Esophagus squamous epithelium (tissue), 5 donors: ENCODE measurements at regions not wholly inside any gene's neighbourhood (a gene's known extent, or its start where the extent isn't known, plus 50 kb on each side); places are given as distances from the start of the nearest gene placed in this dataset.

ENCODE experiments used
- DNase-seq: peaks from one replicate; lab custom pipeline; 2025; lab: John Stamatoyannopoulos, UW
- H3K27ac ChIP-seq, 4 donors: fragments of 200-600 bp; sonication (generic); one replicate each; pipeline ENCODE4 v1.5.1; 2016 to 2019; ENCODE audit warnings: mild to moderate bottlenecking in 1 of 4
- H3K27me3 ChIP-seq, 4 donors: fragments of 200-600 bp; sonication (generic); 1 replicate in 3 of 4; 2 replicates in 1 of 4; pipeline versions ENCODE4 v1.5.1 to v1.6.0; 2017 to 2021; ENCODE audit warnings: antibody characterized with exemption in 1 of 4
- H3K36me3 ChIP-seq, 3 donors: fragments of 200-600 bp; sonication (generic); one replicate each; pipeline ENCODE4 v1.5.1; 2016 to 2019
- H3K4me1 ChIP-seq, 3 donors: fragments of 200-600 bp; sonication (generic); one replicate each; pipeline ENCODE4 v1.5.1; 2017 to 2019
- H3K4me3 ChIP-seq, 4 donors: fragments of 200-600 bp; sonication (generic); 1 replicate in 3 of 4; 2 replicates in 1 of 4; pipeline ENCODE4 v1.5.1; 2016 to 2019; ENCODE audit warnings: mild to moderate bottlenecking in 2 of 4, moderate library complexity in 1 of 4
- H3K9me3 ChIP-seq, 3 donors: fragments of 200-600 bp; sonication (generic); one replicate each; pipeline ENCODE4 v1.5.1; 2016 to 2019
- CTCF ChIP-seq, 6 experiments: fragments of 450-650 bp in 4 of 6; fragments of 200-600 bp in 2 of 6; sonication (generic) in 2 of 6; IDR thresholded peaks; one replicate each; pipeline ENCODE4 v1.5.1; 2016 to 2019; ENCODE audit warnings: antibody characterized with exemption in 6 of 6, mild to moderate bottlenecking in 4 of 6, moderate library complexity in 4 of 6
- POLR2A ChIP-seq, 4 donors: fragments of 450-650 bp; IDR thresholded peaks; one replicate each; pipeline ENCODE4 v1.6.1; 2017; ENCODE audit warnings: antibody characterized with exemption in 4 of 4, mild to moderate bottlenecking in 4 of 4, moderate library complexity in 3 of 4
- WGBS, 2 donors: methylation state at CpG; one replicate each; pipeline ENCODE4 v1.1.5; 2018; 5-methylcytosine and 5-hydroxymethylcytosine counted together
- intact Hi-C: fragments of 100-400 bp; cut with DNase I; formaldehyde crosslinking; loops from one replicate; pipeline ENCODE4 v1.15.0; 2022
- donor health status: DM: yes; HTN: yes; CAD: no.

DNA sequence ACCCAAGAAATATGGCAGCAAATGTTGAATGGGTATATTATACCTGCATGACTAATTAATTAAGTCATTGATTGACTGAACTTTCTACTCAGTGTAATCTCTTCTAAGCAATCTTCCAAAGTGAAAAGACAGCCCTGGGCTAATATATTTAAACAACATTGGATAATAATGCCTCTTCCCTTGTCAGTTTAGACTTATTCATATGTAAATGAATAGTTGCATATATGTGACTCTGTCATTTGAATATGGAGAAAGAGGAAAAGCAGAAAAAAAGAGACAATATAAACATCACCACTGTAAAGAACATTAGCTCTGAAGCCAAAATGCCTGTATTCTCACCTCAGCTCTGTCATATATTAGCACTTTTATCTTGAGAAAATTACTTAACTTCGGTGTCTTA lies 168.0 kb downstream of the SLITRK1 start:
- no peak for DNase-seq

GRCh38 chr13:83710133-83710515 lies 172.2 kb downstream of the SLITRK1 start:
- Histone ChIP-seq H3K4me3 (no peak overlapping the region), H3K36me3 (no peaks in the 10 kb centered on the region), H3K9me3 (no peaks in the 10 kb centered on the region), H3K4me1 (no peaks in the 10 kb centered on the region), H3K27ac (no peak overlapping the region), H3K27me3 (no peaks in the 10 kb centered on the region)
- intact Hi-C loops: no loop called here
- TF ChIP-seq CTCF (IDR thresholded peaks at IDR 0.05) (no peak), POLR2A (IDR thresholded peaks at IDR 0.05) (no peak)
- no peak for DNase-seq

More for the DNA sequence above, 168.0 kb downstream of the SLITRK1 start:
- H3K9me3 ChIP-seq: no peaks in the 10 kb centered on the region
- 85 to 86% methylated on average over 1 of the region's 1 CpG for WGBS, 2 donors
- TF ChIP-seq POLR2A (IDR thresholded peaks at IDR 0.05) (no peak), CTCF (IDR thresholded peaks at IDR 0.05) (no peak)
- H3K4me1 ChIP-seq: no peaks in the 10 kb centered on the region
- no peak overlapping the region for H3K4me3 ChIP-seq
- no peaks in the 10 kb centered on the region for H3K27me3 ChIP-seq
- no peak overlapping the region for H3K27ac ChIP-seq
- intact Hi-C loops: no loop called here
- no peaks in the 10 kb centered on the region for H3K36me3 ChIP-seq

DNA sequence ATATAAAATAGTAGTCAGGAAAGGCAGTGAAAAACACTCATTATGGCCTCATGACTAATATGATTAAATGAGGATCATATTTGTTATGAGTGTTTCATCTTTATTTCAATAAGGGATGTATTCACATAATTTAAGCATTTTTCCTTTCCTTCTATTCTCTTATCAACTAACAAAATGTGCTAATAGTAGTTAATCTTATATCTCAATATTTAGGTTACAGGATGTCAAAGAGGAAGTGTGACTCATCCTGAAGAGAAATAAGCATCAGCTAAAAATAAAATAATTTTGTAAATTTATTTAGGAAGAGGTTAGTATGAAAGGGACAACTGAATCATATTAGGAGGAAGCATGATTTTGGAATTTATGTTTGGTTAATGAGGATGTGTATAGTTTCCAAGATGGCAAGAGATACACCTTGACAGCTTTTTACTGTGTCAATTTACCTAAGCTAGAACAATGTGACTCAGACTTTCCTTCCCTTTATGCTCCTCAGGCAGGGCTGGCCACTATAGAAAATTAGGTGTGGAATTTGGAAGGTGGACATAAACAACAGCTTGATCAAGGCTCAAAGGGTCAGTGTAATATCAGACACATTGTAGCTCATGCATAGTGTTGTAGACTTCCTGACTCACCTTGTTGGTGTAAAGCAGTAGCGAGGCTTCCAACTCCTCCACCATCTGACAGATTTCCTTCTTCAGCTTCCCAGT lies 172.7 kb downstream of the SLITRK1 start:
- DNase-seq: no peak
- intact Hi-C loops: no loop called here
- no peaks in the 10 kb centered on the region for H3K27me3 ChIP-seq
- no peak for TF ChIP-seq POLR2A (IDR thresholded peaks at IDR 0.05)
- TF ChIP-seq CTCF (IDR thresholded peaks at IDR 0.05): no peak
- 75 to 93% methylated on average over 1 of the region's 1 CpG for WGBS, 2 donors
- no peaks in the 10 kb centered on the region for H3K36me3 ChIP-seq
- no peaks in the 10 kb centered on the region for H3K4me1 ChIP-seq
- no peak overlapping the region for H3K27ac ChIP-seq
- no peaks in the 10 kb centered on the region for H3K9me3 ChIP-seq
- H3K4me3 ChIP-seq: no peak overlapping the region

DNA sequence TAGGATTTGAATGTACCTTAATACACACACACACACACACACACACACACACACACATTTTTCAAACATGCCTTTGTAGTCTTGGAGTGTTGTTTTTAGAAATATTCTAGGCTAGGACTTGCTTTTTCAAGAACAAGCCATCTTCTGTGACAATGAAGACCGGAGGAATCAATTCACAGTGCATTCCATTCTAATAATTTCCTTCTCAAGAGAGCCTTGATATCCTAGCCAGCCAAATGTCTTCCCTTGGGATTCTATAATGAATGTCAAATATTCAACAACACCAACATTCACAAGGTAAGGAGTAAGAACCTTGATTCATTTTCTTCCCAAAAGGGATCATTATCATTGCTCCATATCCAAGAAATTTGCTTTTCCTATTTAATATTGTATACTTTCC lies 180.3 kb downstream of the SLITRK1 start:
- intact Hi-C loops: no loop called here
- WGBS, 2 donors: 25 to 64% methylated on average over 1 of the region's 1 CpG
- TF ChIP-seq CTCF (IDR thresholded peaks at IDR 0.05) (no peak), POLR2A (IDR thresholded peaks at IDR 0.05) (no peak)

DNA sequence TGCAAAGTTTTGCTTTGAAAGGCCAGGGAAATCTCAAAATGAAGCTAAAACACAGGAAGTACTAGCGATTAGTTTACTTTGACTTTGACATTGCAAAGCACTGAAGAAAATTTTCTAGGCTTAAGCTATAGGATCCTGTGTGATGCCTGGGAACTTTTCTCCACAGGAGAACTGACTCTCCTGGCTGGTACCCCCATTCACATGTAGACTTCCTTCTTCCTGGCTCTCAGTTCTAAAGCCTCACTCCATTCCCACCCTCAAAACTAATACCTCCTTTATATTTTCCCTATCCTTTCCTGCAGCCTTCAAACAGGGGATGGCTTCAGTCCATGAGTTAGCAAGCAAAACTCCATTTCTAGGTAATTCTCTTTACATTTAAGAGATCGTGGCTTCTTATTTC lies 189.5 kb downstream of the SLITRK1 start:
- WGBS, 2 donors: 81 to 88% methylated on average over 2 of the region's 2 CpGs

More for the DNA sequence above, 180.3 kb downstream of the SLITRK1 start:
- no peaks in the 10 kb centered on the region for H3K9me3 ChIP-seq
- H3K4me1 ChIP-seq: no peaks in the 10 kb centered on the region
- H3K4me3 ChIP-seq: no peak overlapping the region
- no peaks in the 10 kb centered on the region for H3K27me3 ChIP-seq
- no peak overlapping the region for H3K27ac ChIP-seq
- DNase-seq: no peak
- H3K36me3 ChIP-seq: no peaks in the 10 kb centered on the region

More for the DNA sequence above, 189.5 kb downstream of the SLITRK1 start:
- Histone ChIP-seq H3K36me3 (no peaks in the 10 kb centered on the region), H3K4me3 (no peak overlapping the region), H3K4me1 (no peaks in the 10 kb centered on the region), H3K9me3 (no peaks in the 10 kb centered on the region), H3K27me3 (no peaks in the 10 kb centered on the region), H3K27ac (no peak overlapping the region)
- no peak for DNase-seq
- no peak for TF ChIP-seq CTCF (IDR thresholded peaks at IDR 0.05)
- no peak for TF ChIP-seq POLR2A (IDR thresholded peaks at IDR 0.05)
- intact Hi-C loops: no loop called here
